Kidney (tissue), 13 donors: ENCODE measurements at regions not wholly inside any gene's neighbourhood (a gene's known extent, or its start where the extent isn't known, plus 50 kb on each side); places are given as distances from the start of the nearest gene placed in this dataset.

ENCODE experiments used
- DNase-seq, 5 donors: peaks; one replicate each; pipeline ENCODE4 v3.0.0-alpha.2; 2013 to 2020
- FAIRE-seq: peaks from 2 replicates; lab custom pipeline; 2012; peaks lifted over from hg19 to GRCh38; lab: Jason Lieb, UNC
- H3K27ac ChIP-seq, 2 donors: one replicate each; pipeline ENCODE4 v1.7.0; 2013; ENCODE audit warnings: low read depth in 2 of 2, low read length in 2 of 2, inconsistent platforms in 1 of 2
- H3K27me3 ChIP-seq: one replicate; pipeline ENCODE4 v1.7.1; 2013; ENCODE audit warnings: low read length, inconsistent platforms; ENCODE audit not compliant: control insufficient read depth, insufficient read depth
- H3K36me3 ChIP-seq, 3 donors: one replicate each; pipeline versions ENCODE4 v1.7.0 to v1.7.1; 2013; ENCODE audit warnings: low read length in 3 of 3, control low read depth in 1 of 3, inconsistent platforms in 1 of 3; ENCODE audit not compliant: insufficient read depth in 3 of 3, control insufficient read depth in 2 of 3
- H3K4me1 ChIP-seq, 3 donors: one replicate each; pipeline versions ENCODE4 v1.7.0 to v1.7.1; 2013; ENCODE audit warnings: low read length in 3 of 3, inconsistent platforms in 1 of 3, low read depth in 1 of 3; ENCODE audit not compliant: control insufficient read depth in 2 of 3, insufficient read depth in 2 of 3
- H3K4me3 ChIP-seq, 3 donors: one replicate each; pipeline versions ENCODE4 v1.7.0 to v1.8.1; 2013; ENCODE audit warnings: low read length in 3 of 3, control low read depth in 1 of 3, inconsistent platforms in 1 of 3
- H3K9ac ChIP-seq, 3 donors: one replicate each; pipeline versions ENCODE4 v1.7.0 to v1.7.1; 2013; ENCODE audit warnings: low read length in 3 of 3, control low read depth in 1 of 3, inconsistent platforms in 1 of 3
- H3K9me3 ChIP-seq, 3 donors: one replicate each; pipeline versions ENCODE4 v1.7.0 to v1.7.1; 2013; ENCODE audit warnings: low read length in 3 of 3, control low read depth in 1 of 3, inconsistent platforms in 1 of 3; ENCODE audit not compliant: control insufficient read depth in 2 of 3, insufficient read depth in 1 of 3
- intact Hi-C: fragments of 100-400 bp; cut with DNase I; formaldehyde crosslinking; loops from one replicate; pipeline ENCODE4 v1.11.1; 2022
- TF ChIP-seq, protein P1 (sequence below): IDR thresholded peaks from 3 replicates; pipeline ENCODE4 v1.5.1; 2012; ENCODE audit warnings: mild to moderate bottlenecking, moderate library complexity, borderline replicate concordance; ENCODE audit not compliant: insufficient read depth; ENCODE audit errors: extremely low read depth
- donor health status: control.
- donor health status: control.
- donor health status: control.
- donor health status: control.
- donor health status: control.
- donor health status: DM: yes; HTN: yes; CAD: no.
- donor health status: Normal renal cell carcinoma (clear cell type).

DNA sequence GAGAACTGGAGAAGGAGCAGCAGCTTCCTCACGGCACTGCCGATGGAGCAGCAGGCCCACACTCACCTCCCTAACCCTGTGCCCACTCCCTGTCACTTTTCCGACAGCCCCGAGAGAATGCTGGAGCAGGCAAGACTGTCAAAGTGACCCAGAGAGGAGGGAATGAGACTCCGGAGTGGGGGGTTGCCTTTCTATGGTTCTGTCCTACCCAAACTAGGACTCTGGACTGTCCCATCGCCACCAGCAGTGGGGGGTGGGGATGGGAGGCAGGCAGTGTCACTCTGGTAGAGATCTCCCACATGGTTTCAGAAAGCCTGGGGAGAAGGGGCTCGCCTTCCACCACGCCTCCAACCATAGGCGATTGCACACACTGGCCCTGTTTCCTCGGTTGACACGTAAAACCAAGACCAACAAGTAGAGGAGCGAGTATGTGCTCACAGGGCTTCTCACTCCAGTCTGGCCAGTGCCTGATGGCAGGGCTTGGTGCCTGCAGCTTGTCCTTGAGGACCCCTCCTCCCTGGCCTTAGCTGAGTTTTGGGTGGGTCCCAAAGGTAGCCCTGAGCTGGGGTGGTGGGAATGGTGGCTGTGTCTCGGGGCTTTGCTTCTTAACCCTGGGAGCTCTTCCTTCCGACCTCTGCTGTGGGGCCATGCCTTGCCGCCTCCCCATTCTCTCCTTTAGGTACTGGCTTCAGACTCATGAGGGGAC lies 148.5 kb downstream of the PTPN20 start:
- H3K9me3 ChIP-seq, result no peaks in the 10 kb centered on the region
- no peaks in the 10 kb centered on the region for H3K4me1 ChIP-seq
- TF ChIP-seq, protein P1, sequence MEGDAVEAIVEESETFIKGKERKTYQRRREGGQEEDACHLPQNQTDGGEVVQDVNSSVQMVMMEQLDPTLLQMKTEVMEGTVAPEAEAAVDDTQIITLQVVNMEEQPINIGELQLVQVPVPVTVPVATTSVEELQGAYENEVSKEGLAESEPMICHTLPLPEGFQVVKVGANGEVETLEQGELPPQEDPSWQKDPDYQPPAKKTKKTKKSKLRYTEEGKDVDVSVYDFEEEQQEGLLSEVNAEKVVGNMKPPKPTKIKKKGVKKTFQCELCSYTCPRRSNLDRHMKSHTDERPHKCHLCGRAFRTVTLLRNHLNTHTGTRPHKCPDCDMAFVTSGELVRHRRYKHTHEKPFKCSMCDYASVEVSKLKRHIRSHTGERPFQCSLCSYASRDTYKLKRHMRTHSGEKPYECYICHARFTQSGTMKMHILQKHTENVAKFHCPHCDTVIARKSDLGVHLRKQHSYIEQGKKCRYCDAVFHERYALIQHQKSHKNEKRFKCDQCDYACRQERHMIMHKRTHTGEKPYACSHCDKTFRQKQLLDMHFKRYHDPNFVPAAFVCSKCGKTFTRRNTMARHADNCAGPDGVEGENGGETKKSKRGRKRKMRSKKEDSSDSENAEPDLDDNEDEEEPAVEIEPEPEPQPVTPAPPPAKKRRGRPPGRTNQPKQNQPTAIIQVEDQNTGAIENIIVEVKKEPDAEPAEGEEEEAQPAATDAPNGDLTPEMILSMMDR, result no peak
- H3K9ac ChIP-seq, result no peak overlapping the region
- no peak overlapping the region for H3K27ac ChIP-seq
- intact Hi-C loops, result no loop called here
- no peak for DNase-seq
- H3K27me3 ChIP-seq, result no peaks in the 10 kb centered on the region
- no peak overlapping the region for H3K4me3 ChIP-seq
- H3K36me3 ChIP-seq, result no peaks in the 10 kb centered on the region
- no peak for FAIRE-seq

GRCh38 chr10:47060356-47060755 lies 149.1 kb downstream of the PTPN20 start:
- Histone ChIP-seq H3K36me3 (no peaks in the 10 kb centered on the region), H3K9ac (no peak overlapping the region), H3K4me1 (no peaks in the 10 kb centered on the region), H3K9me3 (no peaks in the 10 kb centered on the region), H3K27me3 (no peaks in the 10 kb centered on the region), H3K27ac (no peak overlapping the region), H3K4me3 (no peak overlapping the region)
- intact Hi-C loops, result no loop called here
- DNase-seq, result no peak
- no peak for FAIRE-seq
- TF ChIP-seq, protein P1, result no peak

- H3K36me3 ChIP-seq, result no peaks in the 10 kb centered on the region
- no peak overlapping the region for H3K4me3 ChIP-seq
- FAIRE-seq, result no peak
- no peaks in the 10 kb centered on the region for H3K9me3 ChIP-seq
- no peaks in the 10 kb centered on the region for H3K27me3 ChIP-seq
- intact Hi-C loops, result no loop called here
- no peak for DNase-seq
- H3K9ac ChIP-seq, result no peak overlapping the region
- no peak overlapping the region for H3K27ac ChIP-seq
- TF ChIP-seq, protein P1, result no peak
- H3K4me1 ChIP-seq, result no peaks in the 10 kb centered on the region
Observed at GRCh38 chr10:47060993-47061500, 149.8 kb downstream of the PTPN20 start.
